ENCODE measurements at regions not wholly inside any gene's neighbourhood (a gene's known extent, or its start where the extent isn't known, plus 50 kb on each side); places are given as distances from the start of the nearest gene placed in this dataset.

DNA sequence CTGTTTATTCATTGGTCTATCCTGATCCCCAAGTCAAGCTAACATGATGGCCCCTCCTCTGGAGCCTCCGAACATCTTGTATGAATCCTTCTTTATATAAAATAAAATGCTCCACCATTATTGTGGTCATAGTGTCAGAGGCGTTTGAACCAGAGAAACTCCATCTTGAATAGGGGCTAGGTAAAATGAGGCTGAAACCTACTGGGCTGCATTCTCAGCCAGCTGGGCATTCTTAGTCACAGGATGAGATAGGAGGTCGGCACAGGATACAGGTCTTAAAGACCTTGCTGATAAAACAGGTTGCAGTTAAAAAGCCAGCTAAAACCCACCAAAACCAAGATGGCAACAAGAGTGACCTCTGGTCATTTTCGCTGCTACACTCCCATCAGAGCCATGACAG, 905.8 kb upstream of the AUTS2 start:
- TF ChIP-seq POLR2AphosphoS5 (IDR thresholded peaks at IDR 0.05) (no peak), CTCF (IDR thresholded peaks at IDR 0.05) (no peak), EP300 (IDR thresholded peaks at IDR 0.05) (no peak)

All from gastroesophageal sphincter (tissue), 3 donors.